Stimulated activated CD4-positive, alpha-beta T cell treated with anti-CD3 and anti-CD28 coated beads, Interleukin-15, amount 100 ng/mL, for 48 hours (primary cell): ENCODE measurements at regions not wholly inside any gene's neighbourhood (a gene's known extent, or its start where the extent isn't known, plus 50 kb on each side); places are given as distances from the start of the nearest gene placed in this dataset.

Experiments
- DNase-seq, 2 donors: peaks; one replicate each; pipeline ENCODE4 v3.0.0-alpha.2; 2020; ENCODE audit warnings: low read depth in 2 of 2

GRCh38 chr2:6454286-6454990, 411.3 kb downstream of the CMPK2 start:
- DNase-seq: no peak

GRCh38 chr2:6459138-6459537, 406.6 kb downstream of the CMPK2 start:
- DNase-seq: no peak

GRCh38 chr2:6470518-6470917, 395.2 kb downstream of the CMPK2 start:
- no peak for DNase-seq

- DNase-seq: no peak
These were observed 394.3 kb downstream of the CMPK2 start for GRCh38 chr2:6471419-6471818.

GRCh38 chr2:6474161-6475140, 391.3 kb downstream of the CMPK2 start:
- no peak for DNase-seq

- no peak for DNase-seq
These were observed 390.4 kb downstream of the CMPK2 start for GRCh38 chr2:6475155-6475940.

GRCh38 chr2:6480514-6480913, 385.2 kb downstream of the CMPK2 start:
- DNase-seq: no peak

- DNase-seq: no peak
These were observed 383.5 kb downstream of the CMPK2 start for GRCh38 chr2:6482256-6482655.

GRCh38 chr2:6487765-6488164, 377.9 kb downstream of the CMPK2 start:
- DNase-seq: no peak

GRCh38 chr2:6492573-6492972, 373.1 kb downstream of the CMPK2 start:
- DNase-seq: no peak

- DNase-seq: no peak
These were observed 372.4 kb downstream of the CMPK2 start for GRCh38 chr2:6493266-6493665.

GRCh38 chr2:6493669-6494068, 372.0 kb downstream of the CMPK2 start:
- DNase-seq: no peak

GRCh38 chr2:6495466-6495865, 370.2 kb downstream of the CMPK2 start:
- no peak for DNase-seq

- no peak for DNase-seq
These were observed 369.3 kb downstream of the CMPK2 start for GRCh38 chr2:6496376-6496775.

GRCh38 chr2:6497048-6497447, 368.7 kb downstream of the CMPK2 start:
- no peak for DNase-seq

GRCh38 chr2:6498841-6499240, 366.9 kb downstream of the CMPK2 start:
- no peak for DNase-seq

GRCh38 chr2:6499691-6500090, 366.0 kb downstream of the CMPK2 start:
- no peak for DNase-seq

GRCh38 chr2:6506361-6506794, 359.3 kb downstream of the CMPK2 start:
- DNase-seq: no peak

GRCh38 chr2:6506859-6507258, 358.8 kb downstream of the CMPK2 start:
- no peak for DNase-seq

- no peak for DNase-seq
These were observed 355.2 kb downstream of the CMPK2 start for GRCh38 chr2:6510532-6510931.

- DNase-seq: no peak
These were observed 353.1 kb downstream of the CMPK2 start for GRCh38 chr2:6512589-6512988.

GRCh38 chr2:6516674-6517073, 349.0 kb downstream of the CMPK2 start:
- DNase-seq: no peak
